Neural cell (in vitro differentiated cells): ENCODE measurements at regions not wholly inside any gene's neighbourhood (a gene's known extent, or its start where the extent isn't known, plus 50 kb on each side); places are given as distances from the start of the nearest gene placed in this dataset.
A peak's percentile ranks its signal among the peaks of the same experiment; 100 is the strongest.

Source experiments
- H2AFZ ChIP-seq: fragments of 200-600, 300-800 bp; sonication (generic), shearing (Covaris generic); 2 replicates; pipeline ENCODE4 v1.6.0; 2014; ENCODE audit warnings: low read depth, mild to moderate bottlenecking, antibody characterized with exemption, low read length, moderate library complexity
- H3F3A ChIP-seq: fragments of 200-600 bp; shearing (Covaris generic); 2 replicates; pipeline ENCODE4 v1.6.1; 2016; ENCODE audit warnings: mild to moderate bottlenecking, moderate library complexity, mixed read lengths, antibody characterized with exemption, low read length; ENCODE audit not compliant: insufficient read depth, poor library complexity, severe bottlenecking
- H3K27ac ChIP-seq: fragments of 200-600, 300-800 bp; sonication (generic), shearing (Covaris generic); 2 replicates; pipeline ENCODE4 v1.5.1; 2014; ENCODE audit warnings: mild to moderate bottlenecking, low read length, moderate library complexity
- H3K27me3 ChIP-seq: fragments of 300-800, 200-600 bp; sonication (generic), shearing (Covaris generic); 2 replicates; pipeline ENCODE4 v1.6.0; 2014; ENCODE audit warnings: mild to moderate bottlenecking, low read depth, low read length, moderate library complexity; ENCODE audit not compliant: insufficient read depth
- H3K36me3 ChIP-seq: fragments of 300-800, 200-600 bp; sonication (generic), shearing (Covaris generic); 2 replicates; pipeline ENCODE4 v1.5.1; 2014; ENCODE audit warnings: mild to moderate bottlenecking, antibody characterized with exemption, low read length, moderate library complexity; ENCODE audit not compliant: insufficient read depth
- H3K4me2 ChIP-seq: fragments of 300-800, 200-600 bp; sonication (generic), shearing (Covaris generic); 2 replicates; pipeline ENCODE4 v1.6.0; 2014; ENCODE audit warnings: mild to moderate bottlenecking, low read length
- H3K4me3 ChIP-seq: fragments of 300-800, 200-600 bp; sonication (generic), shearing (Covaris generic); 2 replicates; pipeline ENCODE4 v1.5.1; 2014; ENCODE audit warnings: mild to moderate bottlenecking, low read length, moderate library complexity
- H3K79me2 ChIP-seq: fragments of 200-600 bp; shearing (Covaris generic); replicated peaks from 2 replicates; pipeline ENCODE4 v1.6.0; 2014; ENCODE audit warnings: mild to moderate bottlenecking, low read length, moderate library complexity; ENCODE audit not compliant: insufficient read depth
- H3K9ac ChIP-seq: fragments of 300-800, 200-600 bp; sonication (generic), shearing (Covaris generic); 2 replicates; pipeline ENCODE4 v1.6.1; 2016; ENCODE audit warnings: mild to moderate bottlenecking, low read length, mixed read lengths
- H3K9me2 ChIP-seq: fragments of 200-600 bp; shearing (Covaris generic); 2 replicates; pipeline ENCODE4 v1.6.1; 2016; ENCODE audit warnings: mild to moderate bottlenecking, low read length, mixed read lengths; ENCODE audit not compliant: insufficient read depth
- H3K9me3 ChIP-seq: fragments of 200-600, 300-800 bp; sonication (generic), shearing (Covaris generic); 2 replicates; pipeline ENCODE4 v1.6.1; 2016; ENCODE audit warnings: mild to moderate bottlenecking, mixed run types, low read length, moderate library complexity, mixed read lengths
- H4K20me1 ChIP-seq: fragments of 200-600 bp; shearing (Covaris generic); 2 replicates; pipeline ENCODE4 v1.6.1; 2016; ENCODE audit warnings: mild to moderate bottlenecking, mixed run types; ENCODE audit not compliant: insufficient read depth
- CTCF ChIP-seq: fragments of 450-650 bp; IDR thresholded peaks from 2 replicates; pipeline ENCODE4 v1.5.1; 2014; ENCODE audit warnings: antibody characterized with exemption, mild to moderate bottlenecking, moderate library complexity; ENCODE audit not compliant: poor library complexity, severe bottlenecking
- EP300 ChIP-seq: fragments of 450-650 bp; conservative IDR thresholded peaks from 2 replicates; pipeline ENCODE4 v1.6.1; 2014; ENCODE audit warnings: antibody characterized with exemption, mild to moderate bottlenecking, moderate library complexity; ENCODE audit not compliant: poor library complexity, severe bottlenecking
- EZH2 ChIP-seq: fragments of 200-600, 300-800 bp; shearing (Covaris generic), sonication (generic); IDR thresholded peaks from 2 replicates; pipeline ENCODE4 v1.6.1; 2014; ENCODE audit warnings: antibody characterized with exemption, low read length, borderline replicate concordance, mild to moderate bottlenecking; ENCODE audit not compliant: insufficient read depth, poor library complexity, severe bottlenecking
- MXI1 ChIP-seq: fragments of 450-650 bp; conservative IDR thresholded peaks from 2 replicates; pipeline ENCODE4 v1.6.1; 2014; ENCODE audit warnings: antibody characterized with exemption, mild to moderate bottlenecking; ENCODE audit not compliant: poor library complexity, severe bottlenecking
- POLR2AphosphoS5 ChIP-seq: IDR thresholded peaks from 2 replicates; pipeline ENCODE4 v1.6.1; 2012
- RAD21 ChIP-seq: fragments of 450-650 bp; conservative IDR thresholded peaks from 2 replicates; pipeline ENCODE4 v1.6.1; 2014; ENCODE audit warnings: antibody characterized with exemption, mild to moderate bottlenecking, moderate library complexity
- SMC3 ChIP-seq: fragments of 450-650 bp; conservative IDR thresholded peaks from 2 replicates; pipeline ENCODE4 v1.6.1; 2014; ENCODE audit warnings: antibody characterized with exemption, mild to moderate bottlenecking, moderate library complexity; ENCODE audit not compliant: poor library complexity
- TAF1 ChIP-seq: IDR thresholded peaks from 2 replicates; pipeline ENCODE4 v1.6.1; 2012; ENCODE audit warnings: low read depth
- TF ChIP-seq, protein P1 (sequence below): IDR thresholded peaks from 2 replicates; pipeline ENCODE4 v1.6.1; 2012; ENCODE audit warnings: borderline replicate concordance

GRCh38 chr10:76778914-76779795 is 858.5 kb downstream of the KCNMA1 start:
- peak overlapping the region; percentile 35 for H3K27ac ChIP-seq
- H2AFZ ChIP-seq, result no peak overlapping the region
- H4K20me1 ChIP-seq, result no peaks in the 10 kb centered on the region
- H3K4me3 ChIP-seq, result no peak overlapping the region
- no peaks in the 10 kb centered on the region for H3K79me2 ChIP-seq
- TF ChIP-seq MXI1 (no peak), TAF1 (no peak), POLR2AphosphoS5 (no peak), CTCF (peak; percentile 45), SMC3 (no peak), EP300 (no peak), RAD21 (peak; percentile 36), EZH2 (no peak)
- TF ChIP-seq, protein P1, sequence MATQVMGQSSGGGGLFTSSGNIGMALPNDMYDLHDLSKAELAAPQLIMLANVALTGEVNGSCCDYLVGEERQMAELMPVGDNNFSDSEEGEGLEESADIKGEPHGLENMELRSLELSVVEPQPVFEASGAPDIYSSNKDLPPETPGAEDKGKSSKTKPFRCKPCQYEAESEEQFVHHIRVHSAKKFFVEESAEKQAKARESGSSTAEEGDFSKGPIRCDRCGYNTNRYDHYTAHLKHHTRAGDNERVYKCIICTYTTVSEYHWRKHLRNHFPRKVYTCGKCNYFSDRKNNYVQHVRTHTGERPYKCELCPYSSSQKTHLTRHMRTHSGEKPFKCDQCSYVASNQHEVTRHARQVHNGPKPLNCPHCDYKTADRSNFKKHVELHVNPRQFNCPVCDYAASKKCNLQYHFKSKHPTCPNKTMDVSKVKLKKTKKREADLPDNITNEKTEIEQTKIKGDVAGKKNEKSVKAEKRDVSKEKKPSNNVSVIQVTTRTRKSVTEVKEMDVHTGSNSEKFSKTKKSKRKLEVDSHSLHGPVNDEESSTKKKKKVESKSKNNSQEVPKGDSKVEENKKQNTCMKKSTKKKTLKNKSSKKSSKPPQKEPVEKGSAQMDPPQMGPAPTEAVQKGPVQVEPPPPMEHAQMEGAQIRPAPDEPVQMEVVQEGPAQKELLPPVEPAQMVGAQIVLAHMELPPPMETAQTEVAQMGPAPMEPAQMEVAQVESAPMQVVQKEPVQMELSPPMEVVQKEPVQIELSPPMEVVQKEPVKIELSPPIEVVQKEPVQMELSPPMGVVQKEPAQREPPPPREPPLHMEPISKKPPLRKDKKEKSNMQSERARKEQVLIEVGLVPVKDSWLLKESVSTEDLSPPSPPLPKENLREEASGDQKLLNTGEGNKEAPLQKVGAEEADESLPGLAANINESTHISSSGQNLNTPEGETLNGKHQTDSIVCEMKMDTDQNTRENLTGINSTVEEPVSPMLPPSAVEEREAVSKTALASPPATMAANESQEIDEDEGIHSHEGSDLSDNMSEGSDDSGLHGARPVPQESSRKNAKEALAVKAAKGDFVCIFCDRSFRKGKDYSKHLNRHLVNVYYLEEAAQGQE, result no peak
- no peak overlapping the region for H3K4me2 ChIP-seq
- H3K9me2 ChIP-seq, result no peaks in the 10 kb centered on the region
- no peaks in the 10 kb centered on the region for H3K9me3 ChIP-seq
- no peaks in the 10 kb centered on the region for H3F3A ChIP-seq
- H3K36me3 ChIP-seq, result no peaks in the 10 kb centered on the region
- peaks cover 49% of the 10 kb centered on the region for H3K27me3 ChIP-seq
- H3K9ac ChIP-seq, result no peak overlapping the region

GRCh38 chr10:76774987-76775603 is 862.5 kb downstream of the KCNMA1 start:
- Histone ChIP-seq H3K9me3 (no peaks in the 10 kb centered on the region), H3K36me3 (no peaks in the 10 kb centered on the region), H3K27me3 (peaks cover 47% of the 10 kb centered on the region), H3K79me2 (no peaks in the 10 kb centered on the region), H2AFZ (no peak overlapping the region), H3K9me2 (no peaks in the 10 kb centered on the region), H3K4me3 (no peak overlapping the region), H3K9ac (no peak overlapping the region), H4K20me1 (no peaks in the 10 kb centered on the region), H3K4me2 (no peak overlapping the region), H3K27ac (no peak overlapping the region), H3F3A (no peaks in the 10 kb centered on the region)
- TF ChIP-seq EZH2 (no peak), SMC3 (no peak), TAF1 (no peak), CTCF (no peak), EP300 (no peak), MXI1 (no peak), POLR2AphosphoS5 (no peak), RAD21 (no peak)
- TF ChIP-seq, protein P1, result no peak
